ENCODE measurements at regions not wholly inside any gene's neighbourhood (a gene's known extent, or its start where the extent isn't known, plus 50 kb on each side); places are given as distances from the start of the nearest gene placed in this dataset.

DNA sequence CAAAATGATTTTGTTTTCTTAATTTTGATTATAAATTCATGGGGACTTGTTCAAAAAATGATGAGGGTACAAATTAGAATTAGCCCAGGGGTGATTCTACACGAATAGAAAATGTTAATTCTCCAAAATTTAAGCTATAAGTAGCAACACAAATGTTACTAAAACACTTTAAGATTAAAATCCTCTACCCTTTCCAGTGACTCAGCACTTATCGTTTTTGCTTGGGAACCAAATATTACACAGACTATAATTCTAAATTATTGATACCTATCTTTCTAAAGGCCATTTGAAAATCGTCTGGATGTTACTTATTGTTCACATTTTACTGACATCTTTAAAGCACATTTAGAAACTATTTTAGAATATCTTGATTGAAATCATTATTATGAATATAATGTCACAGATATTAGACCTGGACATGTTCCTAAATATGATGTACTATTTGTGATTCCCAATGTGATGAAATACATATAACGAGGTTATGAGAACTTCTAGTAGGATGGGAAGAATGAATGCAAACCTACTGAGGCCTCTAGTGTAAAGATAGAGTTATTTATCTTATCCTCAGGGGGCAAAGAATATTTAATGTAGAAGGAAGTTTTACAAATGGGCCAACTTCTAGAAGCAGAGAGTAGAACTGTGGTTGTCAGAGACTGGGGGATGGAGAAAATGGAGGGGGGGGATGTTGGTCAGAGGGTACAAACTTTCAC, 132.0 kb upstream of the TP63 start:
- Mint-ChIP-seq H3K4me1 (no peaks in the 10 kb centered on the region), H3K4me3 (no peak overlapping the region), H3K27ac (no peak overlapping the region), H3K9me3 (peaks cover 5% of the 10 kb centered on the region), H3K36me3 (no peaks in the 10 kb centered on the region), H3K27me3 (no peaks in the 10 kb centered on the region)
- DNase-seq (ENCODE audit: low spot score in 2 of 2) (no peak), ATAC-seq (ENCODE audit: low read depth) (no peak)

DNA sequence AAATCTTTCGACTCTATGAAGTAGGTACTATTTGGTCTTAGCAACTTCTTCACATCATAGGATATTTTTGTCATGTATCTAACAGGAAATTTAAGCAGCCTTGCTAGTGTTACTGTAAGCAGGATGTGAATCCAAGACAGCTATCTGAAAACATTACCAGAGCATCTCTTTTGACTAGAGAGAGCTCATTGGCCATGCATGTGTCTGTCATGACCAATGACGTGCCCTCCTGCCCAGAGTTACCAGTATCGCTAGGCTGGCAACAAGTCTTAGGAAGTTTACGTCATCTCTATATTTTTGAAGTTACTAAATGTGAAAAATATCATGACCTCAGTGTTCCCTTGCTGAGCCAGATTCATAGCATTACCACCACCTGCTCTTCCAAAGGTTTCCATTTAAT, 130.9 kb upstream of the TP63 start:
- ATAC-seq (ENCODE audit: low read depth) (no peak), DNase-seq (ENCODE audit: low spot score in 2 of 2) (no peak)
- no peaks in the 10 kb centered on the region for H3K27me3 Mint-ChIP-seq
- peaks cover 5% of the 10 kb centered on the region for H3K9me3 Mint-ChIP-seq
- H3K4me1 Mint-ChIP-seq: no peaks in the 10 kb centered on the region
- H3K4me3 Mint-ChIP-seq: no peak overlapping the region
- no peaks in the 10 kb centered on the region for H3K36me3 Mint-ChIP-seq
- H3K27ac Mint-ChIP-seq: no peak overlapping the region

DNA sequence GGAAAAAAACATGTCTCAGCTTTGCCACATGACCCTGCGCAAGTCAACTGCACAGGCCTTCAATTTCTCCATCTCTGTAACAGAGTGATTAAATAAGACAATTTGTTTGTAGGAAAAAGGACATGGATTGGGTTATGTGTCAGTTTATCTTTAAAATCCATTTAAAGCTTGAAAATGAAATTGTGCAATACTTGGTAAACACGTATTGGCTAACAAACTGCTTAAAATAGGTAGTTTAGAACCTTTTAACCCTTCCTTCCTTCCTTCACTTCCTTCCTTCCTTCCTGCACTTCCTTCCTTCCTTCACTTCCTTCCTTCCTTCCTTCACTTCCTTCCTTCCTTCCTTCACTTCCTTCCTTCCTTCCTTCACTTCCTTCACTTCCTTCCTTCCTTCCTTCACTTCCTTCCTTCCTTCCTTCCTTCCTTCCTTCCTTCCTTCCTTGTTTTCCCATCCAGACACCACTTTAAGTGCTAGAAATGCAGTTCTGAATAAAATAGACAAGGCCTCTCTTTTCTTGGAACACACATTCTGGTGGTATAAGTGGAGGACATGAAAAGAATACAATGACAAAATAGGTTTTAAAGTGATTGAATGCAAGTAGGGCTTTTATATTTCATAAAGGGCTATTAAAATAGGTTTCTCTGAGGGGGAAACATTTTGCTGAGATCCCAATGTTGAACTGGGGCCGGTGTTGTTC, 130.2 kb upstream of the TP63 start:
- no peak overlapping the region for H3K4me3 Mint-ChIP-seq
- H3K36me3 Mint-ChIP-seq: no peaks in the 10 kb centered on the region
- ATAC-seq (ENCODE audit: low read depth) (no peak), DNase-seq (ENCODE audit: low spot score in 2 of 2) (no peak)
- peaks cover 5% of the 10 kb centered on the region for H3K9me3 Mint-ChIP-seq
- no peaks in the 10 kb centered on the region for H3K4me1 Mint-ChIP-seq
- no peaks in the 10 kb centered on the region for H3K27me3 Mint-ChIP-seq
- peak overlapping the region; percentile 17 for H3K27ac Mint-ChIP-seq

DNA sequence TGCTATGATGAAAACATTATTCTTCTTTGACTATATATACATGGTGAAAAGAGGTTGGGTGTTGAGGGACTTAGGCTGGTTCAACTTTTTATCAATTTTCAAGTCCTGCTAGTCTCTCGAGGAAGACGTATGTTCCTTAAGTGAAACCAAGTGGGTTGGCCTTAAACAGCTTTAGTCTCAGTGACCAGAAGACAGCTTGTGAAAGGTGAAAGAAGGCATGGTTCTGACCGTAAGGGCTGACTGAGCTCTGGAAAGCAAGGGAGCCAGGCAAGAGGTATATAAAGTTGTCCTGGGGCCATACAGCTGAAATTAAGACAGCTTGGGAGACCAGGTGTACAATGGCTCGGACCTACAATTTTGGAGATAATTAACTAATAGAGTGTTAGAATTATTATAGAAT, 128.9 kb upstream of the TP63 start:
- Mint-ChIP-seq H3K36me3 (no peaks in the 10 kb centered on the region), H3K4me1 (no peaks in the 10 kb centered on the region), H3K4me3 (no peak overlapping the region), H3K27me3 (no peaks in the 10 kb centered on the region), H3K9me3 (peaks cover 5% of the 10 kb centered on the region), H3K27ac (no peak overlapping the region)
- ATAC-seq (ENCODE audit: low read depth): no peak
- no peak for DNase-seq (ENCODE audit: low spot score in 2 of 2)

DNA sequence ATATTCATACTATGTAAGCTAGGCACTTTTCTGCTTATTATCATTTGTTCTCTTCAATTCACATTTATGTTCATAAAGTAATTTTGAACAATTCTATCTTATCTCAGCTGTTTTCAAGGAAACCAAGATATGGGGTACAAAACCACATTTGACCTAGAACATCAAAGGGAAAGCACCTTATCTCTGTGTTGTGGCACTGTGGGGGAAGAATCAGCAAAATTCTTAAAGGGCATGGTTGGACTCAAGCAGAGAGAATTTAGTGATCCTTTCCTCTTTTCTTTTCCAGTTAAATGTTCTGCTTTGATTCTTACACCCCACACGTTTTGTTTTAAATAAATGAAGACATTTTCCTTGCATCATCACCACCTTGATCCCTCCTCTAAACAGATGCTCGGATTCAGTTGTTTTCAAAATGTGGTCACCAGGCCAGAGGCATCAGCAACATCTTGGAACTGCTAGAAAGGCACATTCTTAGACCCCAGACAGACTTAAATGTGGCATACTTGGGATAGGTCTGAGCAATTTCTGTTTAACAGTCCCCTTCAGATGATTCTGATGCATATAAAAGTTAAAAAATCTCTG, 128.4 kb upstream of the TP63 start:
- no peak overlapping the region for H3K27ac Mint-ChIP-seq
- no peak for DNase-seq (ENCODE audit: low spot score in 2 of 2)
- ATAC-seq (ENCODE audit: low read depth): no peak
- no peaks in the 10 kb centered on the region for H3K4me1 Mint-ChIP-seq
- H3K27me3 Mint-ChIP-seq: no peaks in the 10 kb centered on the region
- H3K36me3 Mint-ChIP-seq: no peaks in the 10 kb centered on the region
- no peak overlapping the region for H3K4me3 Mint-ChIP-seq
- peaks cover 5% of the 10 kb centered on the region for H3K9me3 Mint-ChIP-seq

DNA sequence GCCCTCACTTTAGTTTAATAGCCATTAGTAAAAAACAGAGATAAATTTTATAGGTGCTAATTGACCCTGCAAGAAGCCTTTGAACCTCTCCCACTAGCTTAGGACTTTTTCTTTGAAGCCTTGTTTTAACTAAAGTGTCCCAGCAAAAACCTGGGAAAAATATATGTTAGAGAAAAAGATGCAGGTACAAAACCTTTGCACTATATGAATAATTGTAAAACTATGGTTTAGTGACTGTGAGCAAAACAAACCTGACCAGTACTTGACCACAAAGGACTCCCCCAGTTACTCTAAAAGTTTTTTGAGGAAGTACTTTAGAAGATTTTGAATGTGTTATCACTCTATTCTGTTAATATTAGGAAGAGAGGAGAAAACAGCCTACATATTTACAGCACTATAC, 123.3 kb upstream of the TP63 start:
- Mint-ChIP-seq H3K27ac (no peak overlapping the region), H3K4me3 (no peak overlapping the region), H3K36me3 (no peaks in the 10 kb centered on the region), H3K4me1 (peaks cover 5% of the 10 kb centered on the region), H3K27me3 (peaks cover 1% of the 10 kb centered on the region), H3K9me3 (no peaks in the 10 kb centered on the region)
- no peak for DNase-seq (ENCODE audit: low spot score in 2 of 2)
- ATAC-seq (ENCODE audit: low read depth): no peak

DNA sequence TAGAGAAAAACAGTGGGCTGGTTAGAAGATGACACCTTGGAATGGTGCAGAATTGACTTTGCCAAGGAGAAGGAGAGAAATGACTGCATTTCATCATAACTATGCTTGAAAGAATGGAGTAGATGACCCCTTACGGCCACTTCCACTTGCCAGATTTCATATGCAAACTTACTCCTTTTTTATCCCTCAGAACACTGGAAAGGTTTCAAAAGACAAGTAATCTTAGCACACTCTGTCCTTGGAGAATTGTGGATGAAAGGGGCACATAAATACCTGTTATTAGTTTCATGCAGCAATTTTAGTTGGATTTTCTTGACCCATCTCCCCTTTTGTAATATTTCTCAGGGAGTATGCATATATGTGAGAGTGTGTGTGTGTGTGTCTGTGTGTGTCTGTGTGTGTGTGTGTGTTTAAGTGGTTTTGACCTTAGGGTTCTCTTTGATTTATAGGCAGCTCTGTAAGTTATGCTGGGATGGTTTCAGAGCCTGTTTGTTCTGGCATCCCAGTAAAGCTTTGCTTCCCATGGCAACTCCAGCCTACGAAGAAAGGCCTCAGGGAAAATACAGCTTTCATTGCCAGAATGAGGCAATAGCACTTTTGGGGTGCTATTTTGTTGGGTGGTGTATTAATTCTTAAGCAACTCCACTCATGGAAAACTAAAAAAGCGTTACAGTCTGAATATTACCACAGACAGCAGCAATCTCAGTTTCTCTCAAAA, 122.2 kb upstream of the TP63 start:
- H3K9me3 Mint-ChIP-seq: no peaks in the 10 kb centered on the region
- peaks cover 5% of the 10 kb centered on the region for H3K4me1 Mint-ChIP-seq
- H3K27ac Mint-ChIP-seq: no peak overlapping the region
- DNase-seq (ENCODE audit: low spot score in 2 of 2) (no peak), ATAC-seq (ENCODE audit: low read depth) (no peak)
- peaks cover 1% of the 10 kb centered on the region for H3K27me3 Mint-ChIP-seq
- H3K36me3 Mint-ChIP-seq: no peaks in the 10 kb centered on the region
- H3K4me3 Mint-ChIP-seq: no peak overlapping the region

DNA sequence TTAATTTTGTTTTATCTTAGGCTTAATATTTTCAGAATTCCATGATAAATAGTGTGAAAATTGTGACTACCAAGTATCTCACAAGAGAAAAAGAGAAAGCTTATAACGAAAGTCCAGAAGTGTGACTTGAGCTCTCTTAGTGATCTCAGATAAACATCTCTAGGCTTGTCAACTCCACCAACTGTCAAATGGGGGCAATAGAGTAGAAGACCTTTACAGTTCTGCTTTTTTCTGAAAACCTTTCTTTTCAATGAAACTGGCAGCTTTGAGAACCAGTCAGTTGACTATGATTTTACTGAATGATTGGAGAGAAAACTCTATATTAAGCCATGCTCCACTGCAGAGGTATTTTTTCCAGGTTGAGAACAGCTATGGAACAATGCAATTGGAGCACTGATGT, 119.2 kb upstream of the TP63 start:
- no peak overlapping the region for H3K4me3 Mint-ChIP-seq
- H3K27ac Mint-ChIP-seq: no peak overlapping the region
- DNase-seq (ENCODE audit: low spot score in 2 of 2): no peak
- peaks cover 5% of the 10 kb centered on the region for H3K4me1 Mint-ChIP-seq
- peaks cover 2% of the 10 kb centered on the region for H3K9me3 Mint-ChIP-seq
- peak; percentile 46 for ATAC-seq (ENCODE audit: low read depth)
- peaks cover 1% of the 10 kb centered on the region for H3K27me3 Mint-ChIP-seq
- peaks cover 2% of the 10 kb centered on the region for H3K36me3 Mint-ChIP-seq

DNA sequence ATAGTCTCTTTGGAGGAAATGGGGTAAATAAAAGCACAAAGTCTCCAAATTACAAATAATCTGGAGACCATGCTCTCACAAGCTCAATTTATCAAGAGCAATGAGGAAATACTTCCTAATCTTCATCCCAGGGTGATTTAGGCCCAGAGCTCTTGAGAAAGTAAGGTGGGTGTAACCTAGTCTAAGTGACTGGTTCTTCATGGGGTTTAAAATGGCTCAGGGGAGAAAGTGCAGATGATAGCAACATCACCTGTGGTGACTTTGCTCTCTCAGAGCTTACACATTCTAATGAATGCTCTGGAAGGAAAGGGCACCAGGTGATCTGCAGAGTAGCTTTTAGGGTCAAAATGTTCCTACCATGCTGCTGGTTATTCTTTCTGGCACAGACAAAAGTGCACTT, 118.4 kb upstream of the TP63 start:
- Mint-ChIP-seq H3K36me3 (peaks cover 2% of the 10 kb centered on the region), H3K27ac (no peak overlapping the region), H3K4me3 (no peak overlapping the region), H3K4me1 (peaks cover 5% of the 10 kb centered on the region), H3K9me3 (peaks cover 2% of the 10 kb centered on the region), H3K27me3 (peaks cover 1% of the 10 kb centered on the region)
- ATAC-seq (ENCODE audit: low read depth) (no peak), DNase-seq (ENCODE audit: low spot score in 2 of 2) (no peak)

DNA sequence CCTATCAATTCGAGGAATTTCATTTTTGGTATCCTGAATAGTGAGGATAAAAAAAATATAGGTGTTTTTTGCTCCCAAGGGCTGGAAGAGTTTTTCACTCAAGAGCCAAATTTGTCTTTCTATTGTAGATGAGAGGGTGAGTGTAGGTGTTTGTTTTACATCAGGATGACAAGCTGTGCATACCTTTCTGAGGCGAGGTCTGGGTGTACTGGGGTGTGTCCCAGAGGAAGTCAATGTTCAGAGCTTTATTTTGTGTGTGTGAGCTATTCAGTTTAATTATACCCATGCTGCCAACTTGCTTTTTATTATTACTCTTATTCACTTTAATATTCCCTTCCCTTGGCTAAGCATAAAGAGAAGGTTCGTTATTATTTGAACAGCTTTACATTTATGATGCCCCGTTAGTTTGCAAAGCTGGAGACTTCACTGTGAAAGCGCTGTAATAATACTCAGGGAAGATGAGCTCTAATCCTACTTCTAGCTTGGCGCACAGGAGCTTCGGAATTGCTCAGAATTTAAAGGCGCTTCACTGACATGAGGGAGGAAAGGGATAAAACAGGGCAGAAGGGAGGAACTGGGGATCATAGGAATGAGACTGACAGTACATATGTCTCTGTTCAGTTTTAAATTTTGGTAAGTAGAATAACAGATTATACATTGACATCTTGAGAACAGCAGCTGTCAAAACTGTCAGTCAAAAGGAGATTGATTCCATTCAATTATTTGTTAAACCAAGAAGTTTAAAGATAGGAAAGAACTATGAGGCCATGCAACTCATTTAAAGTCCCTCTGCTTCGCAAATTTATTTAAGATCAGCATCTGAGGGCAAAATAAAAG, 117.7 kb upstream of the TP63 start:
- no peak for ATAC-seq (ENCODE audit: low read depth)
- no peak overlapping the region for H3K4me3 Mint-ChIP-seq

DNA sequence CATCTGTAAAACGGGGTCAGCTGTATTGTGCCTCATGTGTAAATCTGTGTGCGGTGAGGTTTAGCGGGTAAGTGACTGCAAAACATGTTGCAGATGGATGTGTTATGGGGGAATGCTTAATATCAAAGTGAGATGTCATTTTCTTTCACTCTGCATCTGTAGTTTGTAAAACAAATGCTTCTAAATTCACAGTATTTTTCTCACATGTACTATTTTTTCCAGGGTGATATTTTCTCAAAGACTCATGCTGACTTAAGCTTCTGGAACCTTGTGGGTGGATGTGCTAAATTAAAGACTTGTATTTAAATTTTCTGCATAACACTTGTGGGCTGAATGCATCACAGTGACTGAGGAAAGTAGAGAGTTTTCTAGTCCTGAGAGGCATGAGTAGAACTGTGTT, 115.2 kb upstream of the TP63 start:
- H3K36me3 Mint-ChIP-seq: peaks cover 4% of the 10 kb centered on the region
- no peak for DNase-seq (ENCODE audit: low spot score in 2 of 2)
- no peak for ATAC-seq (ENCODE audit: low read depth)

More for the DNA sequence above, 117.7 kb upstream of the TP63 start:
- Mint-ChIP-seq H3K27ac (no peak overlapping the region), H3K9me3 (peaks cover 2% of the 10 kb centered on the region), H3K36me3 (peaks cover 2% of the 10 kb centered on the region), H3K4me1 (no peaks in the 10 kb centered on the region), H3K27me3 (peaks cover 1% of the 10 kb centered on the region)
- no peak for DNase-seq (ENCODE audit: low spot score in 2 of 2)

DNA sequence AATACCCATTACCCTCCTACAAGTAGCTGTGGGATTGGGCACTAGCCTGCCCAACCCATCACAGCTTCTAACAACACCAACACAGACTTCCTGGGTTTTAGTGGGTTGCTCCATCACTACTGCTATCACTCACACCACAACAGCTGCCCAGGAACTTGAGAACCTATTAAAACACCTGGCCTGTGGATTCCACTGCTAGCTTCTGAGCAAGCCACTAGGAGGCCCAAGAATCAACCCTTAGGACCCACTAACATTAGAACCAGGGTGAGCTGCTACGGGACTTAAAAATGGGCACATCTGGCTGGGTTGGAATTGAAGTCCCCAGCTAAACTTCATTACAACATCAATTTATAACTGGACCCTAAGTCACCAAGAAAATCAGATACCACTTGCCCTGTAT, 113.2 kb upstream of the TP63 start:
- Mint-ChIP-seq H3K9me3 (peaks cover 9% of the 10 kb centered on the region), H3K36me3 (peaks cover 4% of the 10 kb centered on the region), H3K4me3 (no peak overlapping the region), H3K27ac (no peak overlapping the region), H3K4me1 (no peaks in the 10 kb centered on the region), H3K27me3 (no peaks in the 10 kb centered on the region)
- ATAC-seq (ENCODE audit: low read depth): no peak
- no peak for DNase-seq (ENCODE audit: low spot score in 2 of 2)

More for the DNA sequence above, 115.2 kb upstream of the TP63 start:
- Mint-ChIP-seq H3K9me3 (peaks cover 9% of the 10 kb centered on the region), H3K4me1 (no peaks in the 10 kb centered on the region), H3K27me3 (no peaks in the 10 kb centered on the region), H3K4me3 (no peak overlapping the region), H3K27ac (no peak overlapping the region)

DNA sequence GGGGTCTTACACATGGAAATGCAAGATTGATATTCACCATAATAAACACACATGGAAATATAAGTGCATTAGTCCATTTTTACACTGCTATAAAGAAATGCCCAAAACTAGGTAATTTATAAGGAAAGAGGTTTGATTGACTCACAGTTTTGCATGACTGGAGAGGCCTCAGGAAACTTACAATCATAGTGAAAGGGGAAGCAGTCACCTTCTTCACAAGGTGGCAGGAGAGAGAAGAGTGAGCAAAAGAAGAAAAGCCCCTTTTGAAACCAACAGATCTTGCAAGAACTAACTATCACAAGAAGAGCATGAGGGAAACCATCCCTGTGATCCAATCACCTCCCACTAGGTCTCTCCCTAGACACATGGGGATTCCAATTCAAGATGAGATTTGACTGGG, 111.7 kb upstream of the TP63 start:
- Mint-ChIP-seq H3K36me3 (peaks cover 4% of the 10 kb centered on the region), H3K9me3 (peaks cover 10% of the 10 kb centered on the region), H3K27me3 (no peaks in the 10 kb centered on the region), H3K4me3 (no peak overlapping the region), H3K27ac (no peak overlapping the region), H3K4me1 (no peaks in the 10 kb centered on the region)
- ATAC-seq (ENCODE audit: low read depth) (no peak), DNase-seq (ENCODE audit: low spot score in 2 of 2) (no peak)
